LoVo (cell line): ENCODE measurements at regions not wholly inside any gene's neighbourhood (a gene's known extent, or its start where the extent isn't known, plus 50 kb on each side); places are given as distances from the start of the nearest gene placed in this dataset.

Source experiments
- DNase-seq: peaks from one replicate; pipeline ENCODE4 v3.0.0-alpha.2; 2016; ENCODE audit warnings: low spot score

GRCh38 chr4:89599026-89599425 lies 237.9 kb downstream of the SNCA start:
- no peak for DNase-seq

GRCh38 chr4:89598602-89599001 lies 238.4 kb downstream of the SNCA start:
- no peak for DNase-seq

GRCh38 chr4:89595125-89595789 lies 241.7 kb downstream of the SNCA start:
- DNase-seq: no peak

- DNase-seq: no peak
Measured at GRCh38 chr4:89590128-89590527, 246.8 kb downstream of the SNCA start.

GRCh38 chr4:89588421-89588820 lies 248.5 kb downstream of the SNCA start:
- no peak for DNase-seq

- DNase-seq: no peak
Measured at GRCh38 chr4:89587364-89587763, 249.6 kb downstream of the SNCA start.

GRCh38 chr4:89586864-89587263 lies 250.1 kb downstream of the SNCA start:
- DNase-seq: peak; percentile 5

GRCh38 chr4:89586318-89586717 lies 250.6 kb downstream of the SNCA start:
- DNase-seq: no peak

- DNase-seq: no peak
Measured at GRCh38 chr4:89582756-89583505, 254.0 kb downstream of the SNCA start.

GRCh38 chr4:89579771-89580170 lies 257.2 kb downstream of the SNCA start:
- no peak for DNase-seq

- DNase-seq: no peak
Measured at GRCh38 chr4:89576246-89576645, 260.7 kb downstream of the SNCA start.

- DNase-seq: no peak
Measured at GRCh38 chr4:89575840-89576239, 261.1 kb downstream of the SNCA start.

- DNase-seq: no peak
Measured at GRCh38 chr4:89574176-89574575, 262.8 kb downstream of the SNCA start.

GRCh38 chr4:89573656-89574055 lies 263.3 kb downstream of the SNCA start:
- DNase-seq: no peak

- DNase-seq: peak; percentile 26
Measured at GRCh38 chr4:89572224-89572858, 264.6 kb downstream of the SNCA start.

GRCh38 chr4:89570931-89571330 lies 263.3 kb upstream of the GPRIN3 start:
- DNase-seq: no peak

GRCh38 chr4:89567936-89568335 lies 260.3 kb upstream of the GPRIN3 start:
- no peak for DNase-seq

- no peak for DNase-seq
Measured at GRCh38 chr4:89563431-89563830, 255.8 kb upstream of the GPRIN3 start.

GRCh38 chr4:89562746-89563145 lies 255.1 kb upstream of the GPRIN3 start:
- DNase-seq: no peak

GRCh38 chr4:89561048-89561447 lies 253.4 kb upstream of the GPRIN3 start:
- DNase-seq: no peak

- DNase-seq: no peak
Measured at GRCh38 chr4:89558147-89558546, 250.5 kb upstream of the GPRIN3 start.

- no peak for DNase-seq
Measured at GRCh38 chr4:89556601-89557305, 249.2 kb upstream of the GPRIN3 start.

GRCh38 chr4:89551191-89551590 lies 243.6 kb upstream of the GPRIN3 start:
- DNase-seq: no peak
